ENCODE measurements at regions not wholly inside any gene's neighbourhood (a gene's known extent, or its start where the extent isn't known, plus 50 kb on each side); places are given as distances from the start of the nearest gene placed in this dataset.

- in situ Hi-C loops (cut with MboI; ENCODE audit: low sequenced_read_pairs, unreplicated experiment), result no loop called here
- TF ChIP-seq CTCF (IDR thresholded peaks at IDR 0.05; ENCODE audit: borderline replicate concordance, control extremely low read depth, extremely low read depth, insufficient read depth, missing control alignments), result no peak
- no peak for DNase-seq (ENCODE audit: low spot score)
Measured at GRCh38 chr14:42961509-42961908, 1354.8 kb downstream of the LRFN5 start.

- no peak for TF ChIP-seq CTCF (IDR thresholded peaks at IDR 0.05; ENCODE audit: borderline replicate concordance, control extremely low read depth, extremely low read depth, insufficient read depth, missing control alignments)
- in situ Hi-C loops (cut with MboI; ENCODE audit: low sequenced_read_pairs, unreplicated experiment), result no loop called here
- no peak for DNase-seq (ENCODE audit: low spot score)
Measured at GRCh38 chr14:42950363-42950762, 1343.7 kb downstream of the LRFN5 start.

- TF ChIP-seq CTCF (IDR thresholded peaks at IDR 0.05; ENCODE audit: borderline replicate concordance, control extremely low read depth, extremely low read depth, insufficient read depth, missing control alignments), result no peak
- in situ Hi-C loops (cut with MboI; ENCODE audit: low sequenced_read_pairs, unreplicated experiment), result no loop called here
- no peak for DNase-seq (ENCODE audit: low spot score)
Measured at GRCh38 chr14:42947991-42948390, 1341.3 kb downstream of the LRFN5 start.

- no peak for TF ChIP-seq CTCF (IDR thresholded peaks at IDR 0.05; ENCODE audit: borderline replicate concordance, control extremely low read depth, extremely low read depth, insufficient read depth, missing control alignments)
- DNase-seq (ENCODE audit: low spot score), result no peak
- in situ Hi-C loops (cut with MboI; ENCODE audit: low sequenced_read_pairs, unreplicated experiment), result no loop called here
Measured at GRCh38 chr14:42944284-42944683, 1337.6 kb downstream of the LRFN5 start.

- no peak for TF ChIP-seq CTCF (IDR thresholded peaks at IDR 0.05; ENCODE audit: borderline replicate concordance, control extremely low read depth, extremely low read depth, insufficient read depth, missing control alignments)
- in situ Hi-C loops (cut with MboI; ENCODE audit: low sequenced_read_pairs, unreplicated experiment), result no loop called here
- DNase-seq (ENCODE audit: low spot score), result no peak
Measured at GRCh38 chr14:42931308-42931707, 1324.6 kb downstream of the LRFN5 start.

GRCh38 chr14:42929806-42930480 lies 1323.3 kb downstream of the LRFN5 start:
- no peak for DNase-seq (ENCODE audit: low spot score)
- in situ Hi-C loops (cut with MboI; ENCODE audit: low sequenced_read_pairs, unreplicated experiment), result no loop called here
- no peak for TF ChIP-seq CTCF (IDR thresholded peaks at IDR 0.05; ENCODE audit: borderline replicate concordance, control extremely low read depth, extremely low read depth, insufficient read depth, missing control alignments)

Measured in GM13976 (cell line).